WTC11 (cell line): ENCODE measurements at regions not wholly inside any gene's neighbourhood (a gene's known extent, or its start where the extent isn't known, plus 50 kb on each side); places are given as distances from the start of the nearest gene placed in this dataset.
"Not testable (repeated sequence)": the region's sequence is repeated elsewhere in the genome, so short reads cannot be mapped to it uniquely, and the experiment has no call there.

ENCODE experiments used
- ATAC-seq: fragments of 200-7000 bp; cut with Tn5 transposase; 2 replicates; pipeline ENCODE4 v1.10.0; 2021; ENCODE audit warnings: mild to moderate bottlenecking, moderate library complexity
- CTCF ChIA-PET: fragments of 300-600 bp; sonication (Branson Sonifier 250); formaldehyde crosslinking; loops from one replicate; lab custom pipeline; 2021; ENCODE audit warnings: antibody characterized with exemption; lab: Charles Lee
- POLR2A ChIA-PET: fragments of 350-600 bp; sonication (Branson Sonifier 250); formaldehyde crosslinking; loops from one replicate; lab custom pipeline; 2021; ENCODE audit warnings: antibody characterized with exemption; lab: Charles Lee
- DNase-seq: peaks from one replicate; pipeline ENCODE4 v3.0.0; 2021; ENCODE audit warnings: low spot score
- H3K27ac Mint-ChIP-seq: 2 replicates; pipeline ENCODE4 v1.8.0; 2021; ENCODE audit warnings: mixed read lengths
- H3K27me3 Mint-ChIP-seq: 2 replicates; pipeline ENCODE4 v1.8.0; 2021; ENCODE audit warnings: low read depth, mild to moderate bottlenecking, moderate library complexity, mixed read lengths
- H3K36me3 Mint-ChIP-seq: 2 replicates; pipeline ENCODE4 v1.8.0; 2021; ENCODE audit warnings: mixed read lengths
- H3K4me1 Mint-ChIP-seq: 2 replicates; pipeline ENCODE4 v1.8.0; 2022; ENCODE audit warnings: mixed read lengths
- H3K4me3 Mint-ChIP-seq: 2 replicates; pipeline ENCODE4 v1.8.0; 2021; ENCODE audit warnings: mild to moderate bottlenecking, moderate library complexity, mixed read lengths
- H3K9me3 Mint-ChIP-seq: 2 replicates; pipeline ENCODE4 v1.8.0; 2021; ENCODE audit warnings: mixed read lengths
- ATF1 ChIP-seq: sonication (generic); formaldehyde crosslinking; IDR thresholded peaks from 2 replicates; pipeline ENCODE4 v1.8.1; 2023; ENCODE audit warnings: mild to moderate bottlenecking, moderate library complexity, missing genetic modification reagents
- CDX4 ChIP-seq: fragments of 250-450 bp; sonication (Bioruptor Pico); IDR thresholded peaks from 2 replicates; pipeline ENCODE4 v1.9.0; 2021; ENCODE audit warnings: moderate library complexity, mild to moderate bottlenecking, inconsistent platforms, borderline replicate concordance
- E2F1 ChIP-seq: sonication (generic); formaldehyde crosslinking; IDR thresholded peaks from 2 replicates; pipeline ENCODE4 v1.8.0; 2022; ENCODE audit warnings: mild to moderate bottlenecking, missing genetic modification reagents
- FOXP4 ChIP-seq: sonication (generic); formaldehyde crosslinking; IDR thresholded peaks from 2 replicates; pipeline ENCODE4 v1.8.0; 2022; ENCODE audit warnings: mild to moderate bottlenecking, missing genetic modification reagents
- GABPB1 ChIP-seq: sonication (generic); formaldehyde crosslinking; IDR thresholded peaks from 2 replicates; pipeline ENCODE4 v1.8.1; 2023; ENCODE audit warnings: mild to moderate bottlenecking, missing genetic modification reagents
- IRF2 ChIP-seq: sonication (generic); formaldehyde crosslinking; IDR thresholded peaks from 2 replicates; pipeline ENCODE4 v1.8.0; 2022; ENCODE audit warnings: low read depth, missing genetic modification reagents, borderline replicate concordance
- MXD4 ChIP-seq: fragments of 250-450 bp; sonication (Bioruptor Pico); IDR thresholded peaks from 2 replicates; pipeline ENCODE4 v1.8.0; 2021; ENCODE audit warnings: mild to moderate bottlenecking, moderate library complexity, borderline replicate concordance
- NR2C2 ChIP-seq: sonication (generic); formaldehyde crosslinking; IDR thresholded peaks from 2 replicates; pipeline ENCODE4 v1.8.0; 2022; ENCODE audit warnings: mild to moderate bottlenecking, missing genetic modification reagents
- OVOL2 ChIP-seq: fragments of 250-450 bp; sonication (Bioruptor Pico); IDR thresholded peaks from 2 replicates; pipeline ENCODE4 v1.9.0; 2021; ENCODE audit warnings: mild to moderate bottlenecking, borderline replicate concordance
- STAT6 ChIP-seq: sonication (generic); formaldehyde crosslinking; conservative IDR thresholded peaks from 2 replicates; pipeline ENCODE4 v1.8.1; 2023; ENCODE audit warnings: mild to moderate bottlenecking, low read depth, missing genetic modification reagents, moderate library complexity
- TP53 ChIP-seq: sonication (generic); formaldehyde crosslinking; IDR thresholded peaks from 2 replicates; pipeline ENCODE4 v1.8.1; 2023; ENCODE audit warnings: mild to moderate bottlenecking, missing genetic modification reagents
- ZNF281 ChIP-seq: sonication (generic); formaldehyde crosslinking; IDR thresholded peaks from 2 replicates; pipeline ENCODE4 v1.8.0; 2023; ENCODE audit warnings: mild to moderate bottlenecking, missing genetic modification reagents
- ZNF671 ChIP-seq: fragments of 250-450 bp; sonication (Bioruptor Pico); IDR thresholded peaks from 2 replicates; pipeline ENCODE4 v1.8.0; 2021; ENCODE audit warnings: mild to moderate bottlenecking

GRCh38 chr4:30125868-30126267, 594.3 kb upstream of the PCDH7 start (continued):
- TF ChIP-seq CDX4: no peak
- no peak for TF ChIP-seq ATF1 (CRISPR knock-in tag)
- no peak for TF ChIP-seq OVOL2 (CRISPR knock-in tag)
- TF ChIP-seq NR2C2 (CRISPR knock-in tag): no peak
- no peak for TF ChIP-seq ZNF281
- TF ChIP-seq FOXP4 (CRISPR knock-in tag): no peak
- no peak for TF ChIP-seq MXD4
- no peak for TF ChIP-seq STAT6
- TF ChIP-seq GABPB1: no peak

GRCh38 chr4:30126351-30126750, 593.8 kb upstream of the PCDH7 start:
- Mint-ChIP-seq H3K27ac (no peak overlapping the region), H3K4me1 (0 out of 2 replicates have a peak, but pooled peaks cover 3% of the 10 kb centered on the region), H3K36me3 (no peaks in the 10 kb centered on the region), H3K4me3 (no peak overlapping the region), H3K27me3 (no peaks in the 10 kb centered on the region), H3K9me3 (no peaks in the 10 kb centered on the region)
- ChIA-PET POLR2A (no interaction called here), CTCF (no interaction called here)
- DNase-seq: no peak
- ATAC-seq: no peak
- no peak for TF ChIP-seq IRF2 (CRISPR knock-in tag)
- no peak for TF ChIP-seq TP53 (CRISPR knock-in tag)
- no peak for TF ChIP-seq E2F1 (CRISPR knock-in tag)
- TF ChIP-seq ZNF671 (CRISPR knock-in tag): no peak

GRCh38 chr4:30148828-30149227, 571.3 kb upstream of the PCDH7 start:
- Mint-ChIP-seq H3K9me3 (peaks cover 10% of the 10 kb centered on the region), H3K27ac (peak overlapping the region; percentile 84), H3K4me1 (peaks cover 61% of the 10 kb centered on the region), H3K36me3 (peaks cover 12% of the 10 kb centered on the region)
- POLR2A ChIA-PET, H3K4me3 Mint-ChIP-seq, CTCF ChIA-PET, H3K27me3 Mint-ChIP-seq: not testable (repeated sequence)
- DNase-seq (peak; percentile 66), ATAC-seq (peak; percentile 9; the same call in 1 of the 2 replicates)
